Right lobe of liver (tissue), 4 donors: ENCODE measurements at regions not wholly inside any gene's neighbourhood (a gene's known extent, or its start where the extent isn't known, plus 50 kb on each side); places are given as distances from the start of the nearest gene placed in this dataset.

ENCODE experiments used
- CTCF ChIP-seq, 4 donors: fragments of 200-600 bp in 3 of 4; fragments of 450-650 bp in 1 of 4; IDR thresholded peaks; one replicate each; pipeline versions ENCODE4 v1.5.1 to v1.8.0; 2016 to 2022; ENCODE audit warnings: antibody characterized with exemption in 4 of 4, mild to moderate bottlenecking in 2 of 4
- POLR2A ChIP-seq: fragments of 450-650 bp; IDR thresholded peaks from one replicate; pipeline ENCODE4 v1.6.1; 2017; ENCODE audit warnings: antibody characterized with exemption, mild to moderate bottlenecking
- donor health status: DM: no; HTN: no; CAD: no.
- donor health status: DM: no; HTN: no; CAD: no.
- donor health status: DM: no; HTN: yes; CAD: no.

- TF ChIP-seq POLR2A: no peak
- TF ChIP-seq CTCF (IDR thresholded peaks at IDR 0.05): no peak
Measured at GRCh38 chr3:67986706-67987105, 332.3 kb upstream of the SUCLG2 start.
